ENCODE measurements at regions not wholly inside any gene's neighbourhood (a gene's known extent, or its start where the extent isn't known, plus 50 kb on each side); places are given as distances from the start of the nearest gene placed in this dataset.
A peak's percentile ranks its signal among the peaks of the same experiment; 100 is the strongest.
"Not testable (repeated sequence)": the region's sequence is repeated elsewhere in the genome, so short reads cannot be mapped to it uniquely, and the experiment has no call there.

DNA sequence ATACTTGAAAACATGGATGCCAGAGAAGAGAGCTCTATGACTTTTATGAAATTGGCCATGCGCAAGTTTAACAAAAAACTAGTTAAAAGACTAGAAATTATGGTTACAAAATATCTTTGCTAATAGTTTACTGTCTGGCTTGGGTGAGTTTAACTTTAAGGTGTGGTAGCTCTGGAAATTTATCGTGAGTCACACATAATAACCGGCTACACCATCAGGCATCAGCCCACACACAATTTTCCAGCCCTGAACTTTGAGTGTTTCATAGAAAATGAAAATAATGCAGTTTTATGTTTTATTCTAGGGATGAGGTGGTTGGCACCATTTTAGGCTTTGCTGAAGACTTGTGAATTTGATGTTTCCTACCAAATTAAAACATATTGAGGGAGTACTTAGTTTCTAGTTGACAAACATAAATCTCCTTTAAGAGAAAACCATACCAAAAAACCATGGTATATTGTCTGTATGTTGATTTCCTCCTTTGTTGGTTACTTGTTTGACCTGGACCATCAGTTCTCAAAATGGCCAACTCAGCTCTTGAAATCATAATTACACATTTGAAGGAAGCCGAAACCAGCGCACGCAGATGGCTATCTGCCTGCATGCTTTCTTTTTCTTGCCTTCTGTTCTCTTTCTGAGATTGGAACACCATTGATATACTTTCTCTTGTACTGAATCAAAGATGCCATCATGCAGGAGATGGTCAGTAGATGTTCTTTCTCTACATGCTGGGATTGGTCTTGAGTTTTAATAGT lies 125.1 kb downstream of the AKAP11 start:
- no peak for DNase-seq (ENCODE audit: low read depth in 2 of 2, low spot score in 1 of 2)

DNA sequence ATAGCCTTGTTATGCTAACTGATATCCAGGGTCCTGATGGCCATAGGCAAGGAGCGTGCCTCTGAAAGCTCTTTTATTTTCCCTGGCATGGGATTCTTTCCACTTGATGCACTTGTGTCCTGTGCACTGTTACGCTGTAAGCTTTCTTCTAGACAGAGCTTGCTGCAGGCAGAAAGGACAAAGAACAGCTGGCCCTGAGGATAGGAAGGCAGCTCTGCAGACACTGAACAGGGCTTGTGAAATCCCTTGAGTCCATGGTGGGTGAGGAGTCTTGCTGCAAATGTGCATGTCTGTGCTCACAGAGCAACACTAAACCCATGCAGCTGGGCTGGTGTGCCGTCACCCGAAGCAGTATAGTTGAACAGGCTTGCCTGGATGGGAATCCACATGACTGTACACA lies 126.6 kb downstream of the AKAP11 start:
- DNase-seq (ENCODE audit: low read depth in 2 of 2, low spot score in 1 of 2): no peak

DNA sequence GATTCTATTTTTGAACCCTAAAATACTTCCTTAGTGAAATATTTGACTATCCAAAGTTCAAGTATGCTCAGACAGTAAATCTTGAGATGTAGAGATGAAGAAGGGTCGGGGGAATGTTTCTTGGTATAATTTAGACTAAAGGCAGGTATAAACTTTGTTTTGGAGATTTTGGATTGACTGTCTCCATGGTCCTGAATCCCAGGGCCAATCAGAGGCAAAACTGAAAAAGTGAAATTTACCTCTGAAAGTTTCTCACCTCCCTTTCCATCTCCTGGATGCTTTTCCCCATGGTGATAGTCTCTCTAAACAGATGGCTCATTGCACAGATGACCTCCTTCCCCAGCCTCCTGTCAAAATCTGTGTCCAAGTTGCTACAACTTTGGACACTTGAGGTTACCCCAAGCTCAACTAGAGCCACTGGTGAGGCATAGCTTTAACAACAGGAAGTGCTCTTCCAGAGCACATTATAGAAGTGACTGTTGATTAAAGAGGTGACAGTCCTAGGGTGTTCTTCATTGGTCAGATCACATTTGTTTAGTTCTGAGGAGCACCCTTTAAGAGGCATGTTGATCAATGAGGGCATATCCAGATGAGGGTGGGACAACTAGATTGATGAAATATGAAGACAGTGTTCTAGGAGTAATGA lies 128.4 kb downstream of the AKAP11 start:
- no peak for DNase-seq (ENCODE audit: low read depth in 2 of 2, low spot score in 1 of 2)

- no peak for DNase-seq (ENCODE audit: low read depth in 2 of 2, low spot score in 1 of 2)
These were observed 129.4 kb downstream of the AKAP11 start for GRCh38 chr13:42401376-42401775.

DNA sequence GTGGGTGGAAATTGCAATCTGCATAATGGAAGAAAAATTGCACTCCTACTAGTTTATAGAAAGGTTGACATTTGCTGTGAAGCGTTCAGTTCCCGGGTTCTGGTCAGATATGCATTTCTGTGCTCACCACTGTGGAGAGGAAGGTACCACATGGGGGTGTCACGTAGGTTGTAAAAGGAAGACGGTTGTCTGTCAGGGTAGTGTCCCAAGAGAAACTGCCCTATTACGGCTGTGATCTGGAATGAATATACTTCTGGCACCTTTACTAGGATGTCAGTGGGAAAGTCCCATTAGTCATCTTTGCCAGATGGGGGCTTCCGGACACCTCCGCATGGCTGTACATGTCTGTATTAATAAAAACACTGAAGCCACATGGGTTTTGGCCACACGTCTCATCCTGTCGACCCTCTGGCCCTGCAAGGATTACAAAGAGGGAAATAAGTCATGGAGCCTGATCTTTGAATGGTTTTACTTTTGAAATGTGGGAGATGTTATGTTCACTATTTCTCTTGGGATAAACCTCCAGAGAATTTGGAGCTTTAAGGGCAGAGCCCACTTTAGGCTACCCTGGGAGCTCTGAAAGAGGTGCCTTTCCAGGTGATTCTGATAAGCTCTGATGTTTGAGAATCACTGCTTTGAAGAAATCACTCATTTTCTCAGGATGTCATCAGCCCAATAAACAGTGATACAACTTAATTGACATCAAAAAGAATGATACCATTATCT lies 133.9 kb downstream of the AKAP11 start:
- no peak for DNase-seq (ENCODE audit: low read depth in 2 of 2, low spot score in 1 of 2)

- no peak for DNase-seq (ENCODE audit: low read depth in 2 of 2, low spot score in 1 of 2)
These were observed 137.1 kb downstream of the AKAP11 start for GRCh38 chr13:42409075-42409474.

- DNase-seq (ENCODE audit: low read depth in 2 of 2, low spot score in 1 of 2): no peak
These were observed 137.6 kb downstream of the AKAP11 start for GRCh38 chr13:42409551-42409950.

DNA sequence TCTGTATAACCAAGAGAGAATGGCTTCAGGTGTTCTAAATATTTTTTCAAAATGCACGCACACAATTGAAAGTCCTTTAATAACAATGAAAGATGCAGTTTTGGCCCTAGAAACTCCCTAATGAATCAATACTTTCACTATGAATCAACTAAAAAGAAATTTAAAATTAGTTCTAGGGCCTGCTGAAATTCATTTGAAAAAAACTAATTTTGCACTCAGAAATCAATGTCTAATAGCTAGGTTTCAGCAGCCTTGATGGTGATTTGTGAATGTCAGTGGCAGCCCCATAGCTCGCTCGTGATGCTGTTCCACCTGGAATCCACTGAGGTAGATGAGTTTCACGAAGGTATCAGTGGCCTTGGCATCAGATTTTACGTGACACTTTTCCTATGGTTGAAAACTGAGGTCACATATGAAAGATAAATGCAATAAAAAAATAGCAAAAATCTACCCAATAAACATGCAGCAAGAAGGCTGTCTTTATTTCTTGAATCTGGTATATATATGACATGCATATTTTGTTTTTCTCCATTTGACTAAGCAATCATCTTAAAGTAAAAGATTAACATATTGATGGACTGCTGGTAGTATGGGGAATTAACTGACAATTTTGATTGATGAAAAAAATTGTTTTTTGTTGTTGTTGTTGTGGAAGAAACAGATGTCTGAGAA lies 141.0 kb downstream of the AKAP11 start:
- DNase-seq (ENCODE audit: low read depth in 2 of 2, low spot score in 1 of 2): no peak

DNA sequence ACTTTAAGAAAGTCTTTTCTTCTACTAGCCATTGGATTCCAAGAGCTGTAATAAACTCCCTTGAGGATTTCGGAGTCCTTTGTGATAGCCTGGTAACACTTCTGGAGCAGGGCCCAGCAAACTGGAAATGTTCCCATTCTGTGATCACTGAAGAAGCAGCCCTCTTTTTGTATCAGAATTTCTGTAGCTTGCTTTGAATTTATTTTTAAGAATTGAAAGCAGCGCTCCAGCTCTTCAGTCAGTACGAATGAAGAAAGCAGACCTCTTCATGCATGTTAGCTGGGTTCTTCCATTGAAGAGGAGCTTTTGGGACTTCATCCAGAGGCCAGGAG lies 141.5 kb downstream of the AKAP11 start:
- DNase-seq (ENCODE audit: low read depth in 2 of 2, low spot score in 1 of 2): no peak

- DNase-seq (ENCODE audit: low read depth in 2 of 2, low spot score in 1 of 2): no peak
These were observed 145.7 kb downstream of the AKAP11 start for GRCh38 chr13:42417626-42418025.

DNA sequence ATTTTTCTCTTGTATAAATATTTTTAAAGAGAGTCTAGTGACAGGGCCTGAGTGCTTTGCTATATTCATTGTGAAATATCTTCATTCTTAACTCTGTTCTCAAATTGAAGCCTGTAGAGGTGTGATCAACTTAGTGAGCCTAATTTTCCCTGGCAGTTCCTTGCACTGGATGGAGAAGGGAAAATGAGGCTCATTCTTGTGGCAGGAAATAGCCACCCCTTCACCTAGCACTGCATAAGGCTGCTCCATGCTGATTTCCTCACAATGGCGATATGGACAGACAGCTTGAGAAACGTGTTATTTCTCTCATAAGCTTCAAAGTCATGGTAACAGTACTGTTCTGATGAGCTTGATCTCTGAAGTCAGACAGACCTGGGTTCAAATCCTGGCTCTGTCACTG lies 146.2 kb downstream of the AKAP11 start:
- no peak for DNase-seq (ENCODE audit: low read depth in 2 of 2, low spot score in 1 of 2)

GRCh38 chr13:42420304-42420703 lies 148.4 kb downstream of the AKAP11 start:
- DNase-seq (ENCODE audit: low read depth in 2 of 2, low spot score in 1 of 2): peak in 1 of 2 donors; percentile 33

GRCh38 chr13:42422681-42423080 lies 150.7 kb downstream of the AKAP11 start:
- DNase-seq (ENCODE audit: low read depth in 2 of 2, low spot score in 1 of 2): no peak

DNA sequence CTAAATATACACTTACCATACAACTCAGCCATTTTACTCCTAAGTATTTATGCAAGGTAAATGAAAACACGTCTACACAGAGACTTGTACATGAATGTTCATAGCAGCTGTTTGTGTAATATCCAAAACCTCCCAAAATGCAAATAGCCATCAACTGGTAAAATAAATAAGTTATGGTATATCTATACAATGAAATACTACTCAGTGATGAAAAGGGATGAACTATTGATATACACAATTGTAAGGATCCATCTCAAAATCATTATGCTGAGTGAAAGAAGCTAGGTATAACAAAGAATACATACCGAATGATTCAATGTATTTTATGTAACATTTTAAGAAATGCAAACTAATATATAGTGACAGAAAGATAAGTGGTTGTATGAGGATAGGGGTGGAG lies 149.8 kb upstream of the TNFSF11 start:
- no peak for DNase-seq (ENCODE audit: low read depth in 2 of 2, low spot score in 1 of 2)

- no peak for DNase-seq (ENCODE audit: low read depth in 2 of 2, low spot score in 1 of 2)
These were observed 128.6 kb upstream of the TNFSF11 start for GRCh38 chr13:42445354-42445753.

- not testable (repeated sequence) for DNase-seq (ENCODE audit: low read depth in 2 of 2, low spot score in 1 of 2)
These were observed 127.4 kb upstream of the TNFSF11 start for GRCh38 chr13:42446597-42446996.

- no peak for DNase-seq (ENCODE audit: low read depth in 2 of 2, low spot score in 1 of 2)
These were observed 120.8 kb upstream of the TNFSF11 start for GRCh38 chr13:42453091-42453645.

GRCh38 chr13:42454749-42455148 lies 119.2 kb upstream of the TNFSF11 start:
- DNase-seq (ENCODE audit: low read depth in 2 of 2, low spot score in 1 of 2): no peak

GRCh38 chr13:42458193-42458592 lies 115.8 kb upstream of the TNFSF11 start:
- DNase-seq (ENCODE audit: low read depth in 2 of 2, low spot score in 1 of 2): no peak

- no peak for DNase-seq (ENCODE audit: low read depth in 2 of 2, low spot score in 1 of 2)
These were observed 107.8 kb upstream of the TNFSF11 start for GRCh38 chr13:42466123-42466522.

DNA sequence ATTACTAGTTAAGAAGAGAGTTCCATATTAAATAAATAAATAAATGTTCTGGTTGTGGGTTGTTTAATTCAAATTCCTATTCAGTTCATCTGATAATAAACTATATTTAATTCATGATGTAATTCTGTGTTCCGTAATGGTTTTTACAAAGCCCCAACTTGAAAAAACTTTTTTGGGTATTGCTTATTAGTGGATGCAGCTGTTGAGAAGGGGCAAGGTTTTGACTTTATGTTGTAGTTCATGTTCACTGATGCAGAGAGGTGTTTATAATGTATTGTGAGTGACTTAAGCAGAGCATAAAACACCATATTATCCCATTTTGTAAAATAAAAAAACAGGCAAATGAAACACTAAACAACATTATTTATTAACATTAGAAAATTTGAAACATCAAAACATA lies 107.3 kb upstream of the TNFSF11 start:
- no peak for DNase-seq (ENCODE audit: low read depth in 2 of 2, low spot score in 1 of 2)
